ENCODE measurements at regions not wholly inside any gene's neighbourhood (a gene's known extent, or its start where the extent isn't known, plus 50 kb on each side); places are given as distances from the start of the nearest gene placed in this dataset.
"Not testable (repeated sequence)": the region's sequence is repeated elsewhere in the genome, so short reads cannot be mapped to it uniquely, and the experiment has no call there.

DNA sequence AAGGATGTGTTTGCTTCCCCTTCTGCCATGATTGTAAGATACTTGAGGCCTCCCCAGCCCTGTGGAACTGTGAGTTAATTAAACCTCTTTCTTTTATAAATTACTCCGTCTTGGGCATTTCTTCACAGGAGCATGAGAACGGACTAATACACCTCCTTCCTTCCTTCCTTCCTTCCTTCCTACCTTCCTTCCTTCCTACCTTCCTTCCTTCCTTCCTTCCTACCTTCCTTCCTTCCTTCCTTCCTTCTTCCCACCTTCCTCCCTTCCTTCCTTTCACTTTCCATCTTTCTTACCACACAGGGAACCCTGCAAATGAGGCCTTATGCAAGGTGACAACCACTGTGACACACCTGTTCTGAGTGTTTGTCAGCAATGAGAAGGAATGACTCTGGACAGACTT, 141.3 kb upstream of the EXOC2 start:
- TF ChIP-seq, protein P1, sequence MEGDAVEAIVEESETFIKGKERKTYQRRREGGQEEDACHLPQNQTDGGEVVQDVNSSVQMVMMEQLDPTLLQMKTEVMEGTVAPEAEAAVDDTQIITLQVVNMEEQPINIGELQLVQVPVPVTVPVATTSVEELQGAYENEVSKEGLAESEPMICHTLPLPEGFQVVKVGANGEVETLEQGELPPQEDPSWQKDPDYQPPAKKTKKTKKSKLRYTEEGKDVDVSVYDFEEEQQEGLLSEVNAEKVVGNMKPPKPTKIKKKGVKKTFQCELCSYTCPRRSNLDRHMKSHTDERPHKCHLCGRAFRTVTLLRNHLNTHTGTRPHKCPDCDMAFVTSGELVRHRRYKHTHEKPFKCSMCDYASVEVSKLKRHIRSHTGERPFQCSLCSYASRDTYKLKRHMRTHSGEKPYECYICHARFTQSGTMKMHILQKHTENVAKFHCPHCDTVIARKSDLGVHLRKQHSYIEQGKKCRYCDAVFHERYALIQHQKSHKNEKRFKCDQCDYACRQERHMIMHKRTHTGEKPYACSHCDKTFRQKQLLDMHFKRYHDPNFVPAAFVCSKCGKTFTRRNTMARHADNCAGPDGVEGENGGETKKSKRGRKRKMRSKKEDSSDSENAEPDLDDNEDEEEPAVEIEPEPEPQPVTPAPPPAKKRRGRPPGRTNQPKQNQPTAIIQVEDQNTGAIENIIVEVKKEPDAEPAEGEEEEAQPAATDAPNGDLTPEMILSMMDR (IDR thresholded peaks at IDR 0.05; ENCODE audit: insufficient read depth, low read depth, low read length, missing control alignments) = no peak
- H3K4me3 ChIP-seq (ENCODE audit: low read length) = no peak overlapping the region
- DNase-seq (ENCODE audit: low read depth) = no peak

DNA sequence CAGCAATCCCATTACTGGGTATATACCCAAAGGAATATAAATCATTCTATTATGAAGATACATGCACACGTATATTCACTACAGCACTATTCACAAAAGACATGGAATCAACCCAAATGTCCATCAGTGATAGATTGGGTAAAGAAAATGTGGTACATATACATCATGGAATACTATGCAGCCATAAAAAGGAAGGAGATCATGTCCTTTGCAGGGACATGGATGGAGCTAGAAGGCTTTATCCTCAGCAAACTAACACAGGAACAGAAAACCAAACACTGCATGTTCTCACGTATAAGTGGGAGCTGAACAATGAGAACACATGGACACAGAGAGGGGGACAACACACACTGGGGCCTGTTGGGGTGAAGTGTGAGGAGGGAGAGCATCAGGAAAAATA, 139.9 kb upstream of the EXOC2 start:
- H3K4me3 ChIP-seq (ENCODE audit: low read length); DNase-seq (ENCODE audit: low read depth): not testable (repeated sequence)

DNA sequence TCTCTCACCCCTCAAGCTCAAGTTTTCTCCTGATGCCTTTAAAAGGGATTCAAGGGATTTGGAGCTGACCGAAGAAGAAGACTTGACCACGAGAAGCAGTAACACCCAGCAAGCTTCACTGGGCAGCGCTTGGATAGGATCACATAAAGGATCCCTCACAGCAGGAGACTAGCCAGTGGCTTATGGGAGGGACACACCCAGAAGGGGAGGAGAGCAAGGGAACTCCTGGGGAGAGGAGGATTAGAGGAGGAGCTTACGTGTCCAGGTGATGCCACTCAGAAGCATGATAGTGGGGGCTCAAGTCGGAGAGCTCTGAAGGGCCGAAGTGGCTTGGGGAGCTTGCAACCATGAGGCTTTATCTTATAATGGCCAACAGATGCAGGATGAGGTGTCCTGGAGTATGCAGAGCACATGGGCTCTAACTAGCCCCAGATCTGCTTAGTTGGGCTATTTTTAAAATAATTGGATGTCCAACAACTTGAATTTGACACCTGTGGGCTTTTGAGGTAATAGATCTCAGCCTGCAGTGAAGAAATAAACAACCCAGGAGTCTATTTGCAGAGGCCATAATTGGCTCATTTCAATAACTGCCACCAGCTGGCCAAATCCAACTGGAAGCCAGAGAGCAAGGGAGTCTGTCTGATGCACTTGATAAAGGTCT, 137.9 kb upstream of the EXOC2 start:
- DNase-seq (ENCODE audit: low read depth) = no peak
- TF ChIP-seq, protein P1 (IDR thresholded peaks at IDR 0.05; ENCODE audit: insufficient read depth, low read depth, low read length, missing control alignments) = no peak
- no peak overlapping the region for H3K4me3 ChIP-seq (ENCODE audit: low read length)

DNA sequence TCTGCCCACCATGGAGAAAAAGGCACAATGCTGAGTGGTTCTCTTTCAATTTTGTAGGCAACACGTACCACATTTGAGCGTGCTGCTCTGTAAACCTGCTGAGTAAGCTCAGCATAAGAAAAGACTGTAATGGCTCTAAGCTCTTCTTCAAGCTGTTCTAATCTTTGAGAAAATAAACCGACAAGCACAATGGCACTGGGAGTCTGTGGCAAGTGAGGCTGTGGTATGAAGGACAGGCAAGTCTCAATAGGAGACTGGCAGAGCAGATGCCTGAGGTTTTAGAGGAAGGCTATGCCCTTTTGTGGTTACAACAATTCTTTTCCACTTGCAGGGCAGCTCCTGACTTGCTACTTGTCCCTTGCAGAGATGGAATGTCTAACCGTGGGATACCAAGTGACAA, 136.7 kb upstream of the EXOC2 start:
- TF ChIP-seq, protein P1 (IDR thresholded peaks at IDR 0.05; ENCODE audit: insufficient read depth, low read depth, low read length, missing control alignments) = no peak
- no peak overlapping the region for H3K4me3 ChIP-seq (ENCODE audit: low read length)
- no peak for DNase-seq (ENCODE audit: low read depth)

DNA sequence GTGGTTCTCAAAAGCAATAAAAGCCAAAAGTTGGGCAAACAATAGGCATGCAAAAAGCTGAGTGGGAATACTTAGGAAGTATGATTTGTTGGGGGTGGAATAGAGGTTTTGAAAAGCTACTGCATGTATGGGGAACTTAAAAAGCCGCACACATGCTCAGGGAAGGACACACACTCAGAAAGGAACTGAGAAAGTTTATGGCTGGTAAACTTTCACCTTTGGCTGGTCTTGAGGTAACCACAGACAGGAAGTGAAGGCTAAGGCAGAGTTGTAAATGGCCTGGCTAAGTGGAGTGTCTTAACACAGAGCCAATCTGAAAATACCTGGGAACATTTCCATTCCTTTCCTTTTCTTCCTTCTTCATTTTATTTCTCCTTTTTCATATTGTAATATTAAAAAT, 134.5 kb upstream of the EXOC2 start:
- TF ChIP-seq, protein P1 (IDR thresholded peaks at IDR 0.05; ENCODE audit: insufficient read depth, low read depth, low read length, missing control alignments) = no peak
- H3K4me3 ChIP-seq (ENCODE audit: low read length) = no peak overlapping the region
- no peak for DNase-seq (ENCODE audit: low read depth)

DNA sequence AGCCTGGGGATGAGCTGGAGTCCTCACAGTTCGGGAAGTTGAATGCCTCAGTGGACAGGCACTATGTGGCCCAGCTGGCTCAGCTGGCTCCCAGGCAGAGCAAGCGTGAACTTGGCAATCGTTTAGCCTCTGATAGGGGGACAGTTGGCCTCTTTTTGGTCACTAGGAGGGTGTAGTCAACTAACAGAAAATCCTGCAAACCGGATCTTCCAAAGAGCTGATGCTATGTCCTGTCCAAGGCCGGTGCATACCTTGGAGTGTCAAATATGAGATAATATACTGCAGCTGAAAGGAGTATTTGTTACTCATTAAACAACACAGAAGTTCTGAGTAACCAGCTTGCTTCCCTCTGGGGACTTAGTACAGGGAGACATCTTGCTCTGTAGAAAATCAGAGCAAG, 126.2 kb upstream of the EXOC2 start:
- no peak overlapping the region for H3K4me3 ChIP-seq (ENCODE audit: low read length)
- no peak for DNase-seq (ENCODE audit: low read depth)
- TF ChIP-seq, protein P1 (IDR thresholded peaks at IDR 0.05; ENCODE audit: insufficient read depth, low read depth, low read length, missing control alignments) = no peak

DNA sequence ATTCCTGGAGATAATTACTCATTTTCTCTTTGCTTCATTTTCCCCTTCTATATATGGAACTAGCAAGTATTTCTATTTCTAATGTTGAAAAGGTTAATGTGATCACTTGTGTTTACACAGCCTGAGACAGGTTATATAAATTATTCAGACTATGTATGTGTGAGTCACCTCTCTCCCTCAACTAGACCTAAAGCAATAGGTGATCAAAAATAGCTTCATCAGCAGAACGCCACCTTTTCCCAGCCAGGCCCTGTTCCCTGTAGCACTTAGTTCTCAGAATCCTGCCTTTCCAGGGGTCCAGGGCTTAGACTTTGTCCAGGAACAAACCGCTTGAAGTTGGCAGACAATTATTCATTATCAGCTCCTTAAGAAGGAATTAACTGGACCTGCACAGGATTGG, 125.3 kb upstream of the EXOC2 start:
- TF ChIP-seq, protein P1 (IDR thresholded peaks at IDR 0.05; ENCODE audit: insufficient read depth, low read depth, low read length, missing control alignments) = no peak
- H3K4me3 ChIP-seq (ENCODE audit: low read length) = no peak overlapping the region
- DNase-seq (ENCODE audit: low read depth) = peak; percentile 57
